ENCODE measurements at regions not wholly inside any gene's neighbourhood (a gene's known extent, or its start where the extent isn't known, plus 50 kb on each side); places are given as distances from the start of the nearest gene placed in this dataset.

GRCh38 chr6:115287467-115287866 is 773.2 kb downstream of the FRK start (continued):
- TF ChIP-seq CHD2 (IDR thresholded peaks at IDR 0.05; ENCODE audit: low read length) (no peak), HDAC2 (IDR thresholded peaks at IDR 0.05; ENCODE audit: borderline replicate concordance in 1 of 2, low read depth in 2 of 2, low read length in 2 of 2) (no peak), JUND (IDR thresholded peaks at IDR 0.05; ENCODE audit: low read length) (no peak)
